GM21447 (cell line): ENCODE measurements at regions not wholly inside any gene's neighbourhood (a gene's known extent, or its start where the extent isn't known, plus 50 kb on each side); places are given as distances from the start of the nearest gene placed in this dataset.

Experiments used
- ATAC-seq: cut with Tn5 transposase; IDR thresholded peaks from one replicate; pipeline ENCODE4 v1.9.1; 2021; ENCODE audit not compliant: unreplicated experiment

DNA sequence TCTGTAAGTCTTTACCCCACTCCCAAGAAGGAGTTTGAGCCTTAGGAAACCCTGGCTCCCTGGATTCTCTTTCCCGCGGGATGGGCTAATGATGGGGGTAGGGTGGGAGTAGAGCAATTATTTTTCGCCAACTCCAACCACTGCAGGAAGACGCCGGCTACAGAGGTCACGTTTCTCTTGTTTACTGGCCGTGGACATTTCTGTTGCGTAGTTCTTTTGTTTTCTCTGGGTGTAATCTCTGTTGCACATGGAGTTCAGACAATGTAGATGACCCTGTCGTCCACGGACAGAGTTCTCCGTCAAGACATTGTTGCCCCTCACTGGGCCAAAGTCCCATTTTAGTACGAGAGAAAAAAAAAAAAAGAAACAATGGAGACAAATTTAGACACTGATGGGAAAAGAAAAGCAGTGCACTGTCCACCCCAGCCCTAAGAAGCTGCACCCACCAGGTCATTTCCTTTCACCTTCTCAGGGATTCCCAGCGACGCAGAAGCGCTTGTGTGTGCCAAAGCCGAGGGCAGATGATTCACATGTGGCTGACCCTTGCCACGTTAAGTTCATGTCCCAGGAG lies 133.9 kb upstream of the ARGLU1 start:
- ATAC-seq, result no peak

- ATAC-seq, result no peak
Measured at GRCh38 chr13:106700439-106700838, 132.5 kb upstream of the ARGLU1 start.

GRCh38 chr13:106700007-106700406 lies 132.1 kb upstream of the ARGLU1 start:
- no peak for ATAC-seq

- ATAC-seq, result no peak
Measured at GRCh38 chr13:106699311-106699710, 131.4 kb upstream of the ARGLU1 start.

DNA sequence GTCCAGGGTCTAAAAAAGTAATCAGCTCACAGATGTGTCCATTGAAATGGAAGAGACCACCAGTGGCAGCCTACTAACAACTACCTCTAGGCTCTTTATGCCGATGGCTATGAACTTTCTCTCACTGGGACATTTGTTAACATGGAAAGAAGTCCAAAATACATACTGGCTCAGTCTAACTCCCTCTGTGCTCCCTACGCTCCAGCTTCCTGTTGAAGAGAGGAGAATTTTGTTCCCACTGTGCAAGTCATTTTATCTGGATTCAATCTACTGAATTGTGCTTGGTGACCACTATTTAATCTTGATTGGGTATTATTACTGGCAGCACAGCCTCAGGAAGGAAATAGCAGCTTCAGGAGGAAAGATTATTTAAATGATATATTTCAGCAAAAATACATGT lies 128.8 kb upstream of the ARGLU1 start:
- no peak for ATAC-seq

- ATAC-seq, result no peak
Measured at GRCh38 chr13:106696140-106696539, 128.2 kb upstream of the ARGLU1 start.

- no peak for ATAC-seq
Measured at GRCh38 chr13:106695139-106695538, 127.2 kb upstream of the ARGLU1 start.

GRCh38 chr13:106691861-106692260 lies 123.9 kb upstream of the ARGLU1 start:
- no peak for ATAC-seq

GRCh38 chr13:106691341-106691740 lies 123.4 kb upstream of the ARGLU1 start:
- no peak for ATAC-seq

DNA sequence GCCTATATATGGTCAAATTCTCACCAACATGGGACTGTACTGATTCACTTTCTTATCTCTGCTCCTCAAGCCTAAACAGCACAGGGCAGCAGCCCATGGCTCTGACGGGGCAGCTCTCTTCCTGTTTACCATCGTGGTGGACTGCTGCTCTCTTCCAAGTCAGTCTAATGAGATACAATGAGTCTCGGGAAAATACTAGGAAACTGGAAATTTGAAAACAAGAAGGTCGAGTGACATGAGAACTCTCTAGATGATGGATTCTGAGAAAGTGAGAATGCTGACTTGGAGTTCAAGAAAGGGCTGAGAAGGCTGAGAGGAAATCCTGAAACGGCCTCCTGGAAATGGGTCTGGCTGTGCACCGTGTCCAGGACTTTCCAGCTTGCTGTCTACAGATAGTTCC lies 122.8 kb upstream of the ARGLU1 start:
- no peak for ATAC-seq

DNA sequence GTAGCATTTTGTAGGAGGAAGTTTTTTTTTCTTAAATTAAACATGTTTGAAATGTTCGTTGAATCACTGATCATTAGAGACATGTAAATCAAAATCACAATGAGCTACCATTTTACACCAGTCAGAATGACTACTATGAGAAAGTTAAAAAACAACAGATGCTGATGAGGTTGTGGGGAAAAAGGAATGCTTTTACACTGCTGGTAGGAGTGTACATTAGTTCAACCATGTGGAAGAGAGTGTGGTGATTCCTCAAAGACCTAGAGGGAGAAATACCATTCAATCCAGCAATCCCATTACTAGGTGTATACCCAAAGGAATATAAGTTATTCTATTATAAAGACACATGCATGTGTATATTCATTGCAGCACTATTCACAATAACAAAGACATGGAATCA lies 122.0 kb upstream of the ARGLU1 start:
- ATAC-seq, result no peak

DNA sequence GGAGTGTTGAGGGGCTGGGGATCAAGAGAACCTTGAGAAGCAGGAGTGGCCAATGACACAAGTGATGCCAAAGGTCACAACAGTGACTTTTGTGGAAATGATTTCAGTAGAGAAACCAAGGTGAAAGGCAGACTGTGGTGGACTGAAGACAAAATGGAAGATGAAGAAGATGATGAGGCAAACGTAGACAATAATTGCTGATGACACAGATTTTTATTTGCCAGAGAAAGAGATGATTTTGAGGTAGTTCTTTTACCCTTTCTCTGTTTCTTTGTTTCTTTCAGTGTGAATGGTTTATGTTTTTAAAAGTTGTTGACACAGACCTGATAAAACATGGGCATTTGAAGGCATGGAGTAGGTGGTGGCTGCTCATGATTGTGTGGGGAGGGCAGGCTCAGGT lies 121.0 kb upstream of the ARGLU1 start:
- ATAC-seq, result no peak

DNA sequence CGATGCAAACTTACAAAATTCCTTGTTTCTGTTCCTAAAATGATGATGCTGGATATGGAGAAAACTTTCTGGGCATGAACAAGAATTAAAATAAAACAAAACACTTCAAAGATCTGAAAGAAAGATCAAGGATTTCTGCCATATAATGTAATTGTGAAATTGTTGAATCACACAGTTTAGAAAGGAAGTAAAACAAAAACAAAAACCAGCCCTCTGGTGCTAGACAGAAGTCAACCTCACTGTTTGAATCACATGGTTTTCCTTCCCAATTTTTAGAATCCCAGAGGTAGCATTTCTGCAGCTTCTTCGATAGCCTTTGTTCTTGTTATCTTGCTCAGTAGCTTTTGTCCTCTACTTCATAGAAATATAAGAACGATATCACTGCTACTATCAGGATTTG lies 118.2 kb upstream of the ARGLU1 start:
- no peak for ATAC-seq

GRCh38 chr13:106685143-106685542 lies 117.2 kb upstream of the ARGLU1 start:
- ATAC-seq, result no peak

- no peak for ATAC-seq
Measured at GRCh38 chr13:106683918-106684317, 116.0 kb upstream of the ARGLU1 start.

- ATAC-seq, result no peak
Measured at GRCh38 chr13:106683179-106683578, 115.2 kb upstream of the ARGLU1 start.

- ATAC-seq, result no peak
Measured at GRCh38 chr13:106681997-106682396, 114.1 kb upstream of the ARGLU1 start.

DNA sequence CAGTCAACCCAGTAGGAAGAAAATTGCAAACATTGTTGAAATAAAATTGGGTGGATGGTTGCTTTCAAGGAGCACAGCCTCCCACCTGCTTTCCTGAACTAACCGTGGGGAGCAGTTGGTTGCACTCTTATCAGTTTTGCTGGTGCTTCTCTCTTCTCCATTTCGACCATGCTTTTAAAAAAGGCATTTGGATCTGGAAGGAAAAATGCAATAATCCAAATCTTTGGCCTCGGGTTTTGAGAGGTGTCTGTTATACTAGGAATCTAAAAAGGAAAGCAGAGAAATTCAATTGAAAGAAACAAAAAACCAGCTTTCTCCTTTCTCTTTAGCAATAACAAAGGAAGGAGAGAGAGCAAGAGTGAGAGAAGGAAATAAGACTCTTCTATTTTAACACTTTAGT lies 113.6 kb upstream of the ARGLU1 start:
- no peak for ATAC-seq

DNA sequence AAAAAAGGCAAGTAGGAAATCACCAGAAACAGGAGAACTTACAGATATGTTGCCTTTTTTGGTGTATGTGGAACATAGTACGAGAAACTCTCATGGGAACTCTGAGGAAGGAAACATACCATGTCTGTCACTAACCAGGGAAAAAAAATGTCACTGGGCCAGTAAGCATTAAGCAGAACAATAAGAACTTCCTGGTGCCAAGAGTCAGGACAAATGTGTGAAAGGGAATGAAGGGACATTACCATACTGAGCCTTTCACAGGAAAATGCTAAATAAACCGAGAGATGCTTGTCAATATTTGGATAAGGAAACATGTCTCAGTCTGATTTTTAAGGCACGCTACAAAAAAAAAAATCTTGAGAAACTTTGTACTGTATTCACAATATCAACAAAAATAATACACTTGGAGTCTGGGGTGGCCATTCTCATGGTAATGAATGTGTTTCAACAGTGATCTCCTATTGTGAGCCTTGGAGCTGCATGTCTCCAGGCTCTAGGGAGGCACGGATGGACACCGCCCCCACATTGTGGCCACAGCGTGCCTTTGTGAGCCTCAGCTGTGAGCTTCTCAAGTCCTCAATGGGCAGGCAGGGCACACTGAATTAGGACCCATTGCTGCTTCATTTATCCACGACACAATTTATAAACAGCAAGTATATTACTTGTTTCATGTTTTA lies 113.0 kb upstream of the ARGLU1 start:
- no peak for ATAC-seq

DNA sequence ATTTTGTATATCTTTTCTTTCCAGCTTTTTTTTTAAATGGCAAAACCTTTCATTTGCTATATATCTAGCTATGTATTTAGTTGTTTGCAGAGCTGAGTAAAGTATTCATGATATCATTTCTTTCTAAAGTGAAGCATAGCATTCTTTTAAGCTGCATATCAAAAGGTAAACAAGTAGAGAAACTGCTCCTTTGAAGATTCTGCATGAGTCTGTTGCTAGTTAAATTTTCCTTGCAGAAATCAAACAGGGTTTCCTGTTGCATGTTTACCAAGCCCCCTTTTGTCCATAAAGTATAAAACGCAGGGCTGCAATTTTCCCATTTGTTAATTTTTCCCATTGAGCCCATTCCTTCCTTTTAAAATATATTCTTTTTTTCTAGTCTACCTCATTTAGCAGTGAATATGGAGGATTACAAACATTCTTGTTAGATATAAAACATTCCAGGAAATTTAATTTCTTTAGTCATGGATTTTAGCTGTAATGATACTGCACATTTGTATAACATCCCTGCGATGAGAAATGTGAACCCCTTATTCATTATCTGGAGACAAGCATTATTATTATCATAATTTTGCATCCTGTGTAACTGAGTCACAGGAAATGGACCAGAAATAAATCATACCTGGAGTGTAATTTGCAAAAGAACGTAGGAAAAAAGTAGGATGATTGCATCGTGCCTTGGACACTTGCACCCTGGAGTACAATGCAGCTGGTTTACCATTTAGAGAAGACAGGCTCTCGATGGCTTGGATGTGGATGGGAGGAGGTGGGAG lies 110.9 kb upstream of the ARGLU1 start:
- no peak for ATAC-seq

- no peak for ATAC-seq
Measured at GRCh38 chr13:106675311-106675710, 107.4 kb upstream of the ARGLU1 start.
